ENCODE measurements at regions not wholly inside any gene's neighbourhood (a gene's known extent, or its start where the extent isn't known, plus 50 kb on each side); places are given as distances from the start of the nearest gene placed in this dataset.

DNA sequence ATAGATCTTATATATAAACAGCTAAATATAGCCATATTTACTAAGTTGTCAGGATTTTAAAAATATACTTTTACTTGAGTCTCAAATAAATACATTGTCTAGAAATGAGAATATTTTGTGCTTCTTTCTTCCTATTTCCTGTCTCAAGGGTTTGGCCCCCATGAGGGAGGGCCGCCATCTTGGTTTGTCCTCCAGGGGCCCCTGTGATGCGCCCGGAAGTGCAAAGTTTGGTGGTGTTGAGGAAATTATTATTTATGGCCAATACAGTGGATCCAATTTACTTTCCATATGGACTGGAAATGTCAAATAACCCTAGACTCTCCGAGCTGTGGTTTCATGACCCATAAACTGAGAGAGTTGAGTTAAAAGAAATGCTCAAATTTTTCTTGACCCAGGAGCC is 104.7 kb upstream of the OTOS start:
- CTCF ChIA-PET: no interaction called here
- no peak overlapping the region for H2AFZ ChIP-seq (ENCODE audit: control insufficient read depth, low read depth, low read length)
- FAIRE-seq (no peak), ATAC-seq (no peak), DNase-seq (ENCODE audit: low read depth, low spot score) (no peak)
- H3K9me3 ChIP-seq (replicated peaks; ENCODE audit: control insufficient read depth, insufficient read depth, low read length): no peaks in the 10 kb centered on the region
- H3K4me3 ChIP-seq: no peak overlapping the region
- no peaks in the 10 kb centered on the region for H3K79me2 ChIP-seq (ENCODE audit: control insufficient read depth, insufficient read depth, low read length)
- H3K27ac ChIP-seq (ENCODE audit: control insufficient read depth, insufficient read depth): no peak overlapping the region
- 60% methylated on average over 4 of the region's 4 CpGs for WGBS (ENCODE audit: insufficient coverage, insufficient replicate concordance, low lambda C conversion rate, missing lambda C conversion rate)
- intact Hi-C loops (cut with micrococcal nuclease; ENCODE audit: unreplicated experiment) (no loop called here), in situ Hi-C loops (cut with MboI) (no loop called here)
- SMC1A ChIA-PET (ENCODE audit: uncharacterized antibody, unreplicated experiment): no interaction called here
- TF ChIP-seq JUND (IDR thresholded peaks at IDR 0.05; ENCODE audit: low read depth, low read length) (no peak), ZSCAN29 (IDR thresholded peaks at IDR 0.05) (no peak), GATAD2B (conservative IDR thresholded peaks at IDR 0.05; ENCODE audit: low read depth) (no peak), BHLHE40 (IDR thresholded peaks at IDR 0.05; ENCODE audit: borderline replicate concordance in 1 of 2, low read depth in 2 of 2, low read length in 1 of 2) (no peak), ATF7 (IDR thresholded peaks at IDR 0.05; ENCODE audit: low read depth) (no peak), CREB1 (IDR thresholded peaks at IDR 0.05; ENCODE audit: low read depth) (no peak), RAD21 (IDR thresholded peaks at IDR 0.05; ENCODE audit: insufficient read depth, low read depth, low read length) (no peak), FOS (IDR thresholded peaks at IDR 0.05; ENCODE audit: borderline replicate concordance, extremely low read depth, insufficient read length) (no peak), NR2F1 (conservative IDR thresholded peaks at IDR 0.05) (no peak), NRF1 (conservative IDR thresholded peaks at IDR 0.05; ENCODE audit: low read depth, low read length) (no peak)
- TF ChIP-seq, protein P1, sequence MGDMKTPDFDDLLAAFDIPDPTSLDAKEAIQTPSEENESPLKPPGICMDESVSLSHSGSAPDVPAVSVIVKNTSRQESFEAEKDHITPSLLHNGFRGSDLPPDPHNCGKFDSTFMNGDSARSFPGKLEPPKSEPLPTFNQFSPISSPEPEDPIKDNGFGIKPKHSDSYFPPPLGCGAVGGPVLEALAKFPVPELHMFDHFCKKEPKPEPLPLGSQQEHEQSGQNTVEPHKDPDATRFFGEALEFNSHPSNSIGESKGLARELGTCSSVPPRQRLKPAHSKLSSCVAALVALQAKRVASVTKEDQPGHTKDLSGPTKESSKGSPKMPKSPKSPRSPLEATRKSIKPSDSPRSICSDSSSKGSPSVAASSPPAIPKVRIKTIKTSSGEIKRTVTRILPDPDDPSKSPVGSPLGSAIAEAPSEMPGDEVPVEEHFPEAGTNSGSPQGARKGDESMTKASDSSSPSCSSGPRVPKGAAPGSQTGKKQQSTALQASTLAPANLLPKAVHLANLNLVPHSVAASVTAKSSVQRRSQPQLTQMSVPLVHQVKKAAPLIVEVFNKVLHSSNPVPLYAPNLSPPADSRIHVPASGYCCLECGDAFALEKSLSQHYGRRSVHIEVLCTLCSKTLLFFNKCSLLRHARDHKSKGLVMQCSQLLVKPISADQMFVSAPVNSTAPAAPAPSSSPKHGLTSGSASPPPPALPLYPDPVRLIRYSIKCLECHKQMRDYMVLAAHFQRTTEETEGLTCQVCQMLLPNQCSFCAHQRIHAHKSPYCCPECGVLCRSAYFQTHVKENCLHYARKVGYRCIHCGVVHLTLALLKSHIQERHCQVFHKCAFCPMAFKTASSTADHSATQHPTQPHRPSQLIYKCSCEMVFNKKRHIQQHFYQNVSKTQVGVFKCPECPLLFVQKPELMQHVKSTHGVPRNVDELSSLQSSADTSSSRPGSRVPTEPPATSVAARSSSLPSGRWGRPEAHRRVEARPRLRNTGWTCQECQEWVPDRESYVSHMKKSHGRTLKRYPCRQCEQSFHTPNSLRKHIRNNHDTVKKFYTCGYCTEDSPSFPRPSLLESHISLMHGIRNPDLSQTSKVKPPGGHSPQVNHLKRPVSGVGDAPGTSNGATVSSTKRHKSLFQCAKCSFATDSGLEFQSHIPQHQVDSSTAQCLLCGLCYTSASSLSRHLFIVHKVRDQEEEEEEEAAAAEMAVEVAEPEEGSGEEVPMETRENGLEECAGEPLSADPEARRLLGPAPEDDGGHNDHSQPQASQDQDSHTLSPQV (IDR thresholded peaks at IDR 0.05): no peak
- TF ChIP-seq, protein P2, sequence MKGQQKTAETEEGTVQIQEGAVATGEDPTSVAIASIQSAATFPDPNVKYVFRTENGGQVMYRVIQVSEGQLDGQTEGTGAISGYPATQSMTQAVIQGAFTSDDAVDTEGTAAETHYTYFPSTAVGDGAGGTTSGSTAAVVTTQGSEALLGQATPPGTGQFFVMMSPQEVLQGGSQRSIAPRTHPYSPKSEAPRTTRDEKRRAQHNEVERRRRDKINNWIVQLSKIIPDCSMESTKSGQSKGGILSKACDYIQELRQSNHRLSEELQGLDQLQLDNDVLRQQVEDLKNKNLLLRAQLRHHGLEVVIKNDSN (IDR thresholded peaks at IDR 0.05; ENCODE audit: borderline replicate concordance, extremely low read length, insufficient read depth, low read depth, low read length): no peak
- TF ChIP-seq, protein P3, sequence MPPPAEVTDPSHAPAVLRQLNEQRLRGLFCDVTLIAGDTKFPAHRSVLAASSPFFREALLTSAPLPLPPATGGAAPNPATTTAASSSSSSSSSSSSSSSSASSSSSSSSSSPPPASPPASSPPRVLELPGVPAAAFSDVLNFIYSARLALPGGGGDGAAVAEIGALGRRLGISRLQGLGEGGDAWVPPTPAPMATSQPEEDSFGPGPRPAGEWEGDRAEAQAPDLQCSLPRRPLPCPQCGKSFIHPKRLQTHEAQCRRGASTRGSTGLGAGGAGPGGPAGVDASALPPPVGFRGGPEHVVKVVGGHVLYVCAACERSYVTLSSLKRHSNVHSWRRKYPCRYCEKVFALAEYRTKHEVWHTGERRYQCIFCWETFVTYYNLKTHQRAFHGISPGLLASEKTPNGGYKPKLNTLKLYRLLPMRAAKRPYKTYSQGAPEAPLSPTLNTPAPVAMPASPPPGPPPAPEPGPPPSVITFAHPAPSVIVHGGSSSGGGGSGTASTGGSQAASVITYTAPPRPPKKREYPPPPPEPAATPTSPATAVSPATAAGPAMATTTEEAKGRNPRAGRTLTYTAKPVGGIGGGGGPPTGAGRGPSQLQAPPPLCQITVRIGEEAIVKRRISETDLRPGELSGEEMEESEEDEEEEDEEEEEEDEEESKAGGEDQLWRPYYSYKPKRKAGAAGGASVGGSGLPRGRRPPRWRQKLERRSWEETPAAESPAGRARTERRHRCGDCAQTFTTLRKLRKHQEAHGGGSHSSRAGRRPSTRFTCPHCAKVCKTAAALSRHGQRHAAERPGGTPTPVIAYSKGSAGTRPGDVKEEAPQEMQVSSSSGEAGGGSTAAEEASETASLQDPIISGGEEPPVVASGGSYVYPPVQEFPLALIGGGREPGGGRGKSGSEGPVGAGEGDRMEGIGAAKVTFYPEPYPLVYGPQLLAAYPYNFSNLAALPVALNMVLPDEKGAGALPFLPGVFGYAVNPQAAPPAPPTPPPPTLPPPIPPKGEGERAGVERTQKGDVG (CRISPR knock-in tag; IDR thresholded peaks at IDR 0.05): no peak
- TF ChIP-seq, protein P4, sequence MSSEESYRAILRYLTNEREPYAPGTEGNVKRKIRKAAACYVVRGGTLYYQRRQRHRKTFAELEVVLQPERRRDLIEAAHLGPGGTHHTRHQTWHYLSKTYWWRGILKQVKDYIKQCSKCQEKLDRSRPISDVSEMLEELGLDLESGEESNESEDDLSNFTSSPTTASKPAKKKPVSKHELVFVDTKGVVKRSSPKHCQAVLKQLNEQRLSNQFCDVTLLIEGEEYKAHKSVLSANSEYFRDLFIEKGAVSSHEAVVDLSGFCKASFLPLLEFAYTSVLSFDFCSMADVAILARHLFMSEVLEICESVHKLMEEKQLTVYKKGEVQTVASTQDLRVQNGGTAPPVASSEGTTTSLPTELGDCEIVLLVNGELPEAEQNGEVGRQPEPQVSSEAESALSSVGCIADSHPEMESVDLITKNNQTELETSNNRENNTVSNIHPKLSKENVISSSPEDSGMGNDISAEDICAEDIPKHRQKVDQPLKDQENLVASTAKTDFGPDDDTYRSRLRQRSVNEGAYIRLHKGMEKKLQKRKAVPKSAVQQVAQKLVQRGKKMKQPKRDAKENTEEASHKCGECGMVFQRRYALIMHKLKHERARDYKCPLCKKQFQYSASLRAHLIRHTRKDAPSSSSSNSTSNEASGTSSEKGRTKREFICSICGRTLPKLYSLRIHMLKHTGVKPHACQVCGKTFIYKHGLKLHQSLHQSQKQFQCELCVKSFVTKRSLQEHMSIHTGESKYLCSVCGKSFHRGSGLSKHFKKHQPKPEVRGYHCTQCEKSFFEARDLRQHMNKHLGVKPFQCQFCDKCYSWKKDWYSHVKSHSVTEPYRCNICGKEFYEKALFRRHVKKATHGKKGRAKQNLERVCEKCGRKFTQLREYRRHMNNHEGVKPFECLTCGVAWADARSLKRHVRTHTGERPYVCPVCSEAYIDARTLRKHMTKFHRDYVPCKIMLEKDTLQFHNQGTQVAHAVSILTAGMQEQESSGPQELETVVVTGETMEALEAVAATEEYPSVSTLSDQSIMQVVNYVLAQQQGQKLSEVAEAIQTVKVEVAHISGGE (CRISPR knock-in tag; IDR thresholded peaks at IDR 0.05): no peak
- H4K20me1 ChIP-seq (ENCODE audit: control insufficient read depth, insufficient read depth): no peaks in the 10 kb centered on the region
- H3K4me2 ChIP-seq (ENCODE audit: control insufficient read depth, insufficient read depth): no peak overlapping the region
- POLR2A ChIA-PET: no interaction called here
- no TSS peak for BruUV-seq (replicated peaks)
- H3K36me3 ChIP-seq (ENCODE audit: control insufficient read depth in 2 of 2, insufficient read depth in 2 of 2, low read length in 1 of 2): no peaks in the 10 kb centered on the region
- H3K9ac ChIP-seq (ENCODE audit: control insufficient read depth, insufficient read depth, low read length): no peak overlapping the region
- RAD21 ChIA-PET (ENCODE audit: unreplicated experiment): no interaction called here
- H3K27me3 ChIP-seq (replicated peaks in 1 of 2; ENCODE audit: control insufficient read depth in 2 of 2, insufficient read depth in 2 of 2, low read length in 1 of 2): no peaks in the 10 kb centered on the region
- no peaks in the 10 kb centered on the region for H3K4me1 ChIP-seq (ENCODE audit: control insufficient read depth, insufficient read depth, low read length)

Measured in GM12878 (cell line).